ENCODE measurements at regions not wholly inside any gene's neighbourhood (a gene's known extent, or its start where the extent isn't known, plus 50 kb on each side); places are given as distances from the start of the nearest gene placed in this dataset.

DNA sequence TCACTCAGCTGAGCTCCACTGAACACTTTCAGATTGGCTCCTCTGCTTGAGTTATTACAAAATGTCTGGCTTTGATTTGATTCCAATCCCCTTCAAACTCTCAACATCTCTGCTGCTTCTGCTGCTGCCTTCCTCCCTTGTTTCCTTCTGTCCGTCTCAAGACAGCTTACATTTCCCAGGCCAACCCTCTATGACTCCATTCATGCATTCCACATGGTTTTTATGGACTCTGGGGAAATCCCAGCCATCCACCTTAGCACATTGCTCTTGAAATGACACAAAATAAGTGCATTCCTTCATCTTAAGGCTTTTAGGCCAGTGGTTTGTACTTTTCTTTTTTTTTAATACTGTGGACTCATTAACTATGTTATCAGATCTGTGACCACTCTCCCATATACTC lies 68.5 kb upstream of the TMEM164 start:
- no peak for DNase-seq

DNA sequence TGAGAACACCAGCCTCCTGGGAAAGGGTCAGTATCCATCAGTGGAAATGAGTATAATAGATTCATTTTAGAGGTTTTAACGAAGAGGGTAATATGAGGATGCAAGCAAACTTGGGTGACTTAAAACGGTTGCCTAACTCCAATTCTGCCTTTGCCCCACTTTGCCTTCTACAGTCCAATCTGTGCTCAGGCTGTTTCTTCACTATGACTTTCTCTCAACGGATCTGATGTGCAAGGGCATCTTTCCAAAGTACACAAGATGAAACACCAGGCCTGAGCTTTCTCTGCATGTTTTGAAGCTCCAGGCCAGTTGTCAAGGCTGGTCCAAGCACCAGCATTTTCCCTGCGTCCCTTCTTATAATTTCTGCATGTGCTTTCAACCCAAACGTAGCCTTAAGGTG lies 68.0 kb upstream of the TMEM164 start:
- no peak for DNase-seq

DNA sequence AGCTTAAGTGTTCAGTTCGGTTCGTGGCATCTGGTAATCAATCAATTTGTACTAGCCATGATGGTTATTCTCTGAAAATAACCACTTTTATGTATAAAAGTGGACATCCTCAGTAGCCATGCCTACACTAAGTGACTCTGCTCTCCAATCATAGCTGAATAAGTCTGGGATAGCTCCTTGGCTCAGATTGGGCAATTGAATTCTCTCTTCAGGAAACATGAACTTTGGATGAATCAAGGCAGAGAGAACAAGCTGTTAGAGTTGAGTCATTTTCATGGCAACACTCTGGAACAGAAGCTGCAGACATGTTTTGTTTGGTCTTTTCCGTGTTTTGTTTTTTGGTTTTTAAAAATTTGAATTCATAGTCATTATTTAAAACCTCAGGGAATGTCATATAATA lies 66.8 kb upstream of the TMEM164 start:
- no peak for DNase-seq

DNA sequence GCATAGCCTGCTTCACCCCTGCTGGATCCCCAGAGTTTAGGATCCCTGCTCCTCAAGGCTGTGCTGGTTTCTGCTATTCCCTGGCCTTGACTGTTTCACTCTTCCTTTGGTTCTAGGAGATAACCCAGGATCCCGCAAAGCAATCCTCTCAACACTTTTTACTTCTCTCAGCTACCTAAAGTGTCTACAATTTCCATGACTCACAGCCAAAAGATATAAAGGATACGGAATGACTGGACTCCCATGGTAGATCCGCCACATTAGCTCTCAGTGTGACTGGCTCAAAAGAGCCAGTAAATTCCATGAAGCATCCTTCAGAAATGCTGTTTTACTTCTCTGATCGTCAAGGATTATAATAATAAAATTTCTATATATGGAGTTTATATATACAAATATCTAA lies 66.3 kb upstream of the TMEM164 start:
- DNase-seq = no peak

DNA sequence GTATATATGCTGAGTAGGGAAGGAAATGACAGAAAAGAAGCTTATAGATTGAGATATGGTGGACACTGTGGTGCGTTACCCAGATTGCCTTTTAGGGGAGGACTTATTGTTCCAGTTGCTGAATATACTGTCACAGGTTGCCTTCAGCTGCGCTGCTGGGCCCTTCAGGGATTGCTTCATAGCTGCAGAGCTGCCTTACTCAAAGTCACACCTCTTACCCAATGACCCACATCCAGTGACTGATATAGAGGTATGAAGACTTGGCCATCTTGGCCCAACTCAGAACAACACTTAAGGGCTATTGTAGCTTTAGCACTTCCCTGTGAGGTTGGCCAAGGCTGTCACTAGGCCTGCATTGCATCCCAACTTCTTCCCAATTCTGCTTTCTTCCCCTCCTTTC lies 63.4 kb upstream of the TMEM164 start:
- no peak for DNase-seq

DNA sequence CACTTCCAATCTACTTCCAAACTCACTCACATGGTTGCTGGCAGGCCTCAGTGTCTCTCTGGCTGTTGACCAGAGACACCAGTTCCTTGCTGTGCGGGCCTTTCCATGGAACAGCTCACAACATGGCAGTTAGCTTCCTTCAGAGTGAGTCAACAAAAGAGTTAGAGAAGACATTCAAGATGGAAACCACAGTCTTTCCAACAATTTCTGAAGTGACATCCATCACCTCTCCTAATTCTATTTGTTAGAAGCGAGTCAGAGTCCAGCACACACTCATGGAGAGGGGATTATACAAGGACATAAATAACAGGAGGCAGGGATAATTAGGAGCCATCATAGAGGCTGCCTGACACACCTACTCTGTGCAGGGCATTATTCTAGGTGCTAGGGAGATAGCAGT lies 62.5 kb upstream of the TMEM164 start:
- DNase-seq = no peak

DNA sequence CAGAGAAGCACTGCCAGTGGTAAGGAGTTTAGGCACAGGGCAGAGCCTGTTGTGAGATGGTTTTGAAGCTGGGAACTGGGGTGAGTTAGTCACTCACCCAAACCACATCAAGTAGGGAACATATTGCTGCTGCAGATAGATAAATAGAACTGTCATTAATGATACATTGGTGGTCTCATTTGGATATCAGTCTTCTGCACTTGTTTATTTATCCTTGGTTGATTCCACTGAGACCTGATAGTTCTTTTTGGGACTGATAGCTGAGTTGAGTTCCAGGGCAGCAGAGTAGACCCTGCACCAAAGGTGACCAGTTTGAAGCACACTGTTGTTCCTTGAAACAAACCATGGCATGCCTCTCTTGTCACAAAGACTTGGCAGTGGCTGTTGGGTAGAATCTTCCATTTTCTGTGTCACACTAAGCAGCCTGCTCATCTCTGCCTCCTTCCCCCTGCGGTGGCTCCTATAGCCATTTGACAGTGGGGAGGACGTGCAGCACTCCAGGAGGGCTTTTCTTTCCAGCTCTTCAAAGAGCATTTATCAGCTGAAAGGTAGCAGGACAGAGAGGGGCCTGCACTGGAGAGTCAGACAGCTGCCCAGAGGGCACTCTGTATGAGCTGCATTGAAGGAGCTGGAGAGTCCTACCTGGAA lies 59.7 kb upstream of the TMEM164 start:
- no peak for DNase-seq

DNA sequence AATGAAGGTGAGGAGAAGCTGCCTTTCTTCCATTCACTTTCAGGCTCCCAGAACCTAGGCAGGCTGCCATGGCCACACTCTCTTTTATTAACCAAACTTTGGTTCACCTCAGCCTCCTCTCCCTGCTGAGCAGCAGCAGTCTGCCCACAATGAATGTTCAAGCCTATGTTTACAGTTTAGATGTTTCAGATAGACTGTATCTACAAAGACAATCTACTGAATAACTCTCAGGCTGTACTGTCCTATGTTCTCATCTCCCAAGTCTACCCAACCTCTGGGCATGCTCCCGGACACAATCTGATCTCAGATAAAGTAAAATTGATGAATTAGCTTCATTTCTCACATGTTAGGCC lies 59.2 kb upstream of the TMEM164 start:
- DNase-seq = no peak

DNA sequence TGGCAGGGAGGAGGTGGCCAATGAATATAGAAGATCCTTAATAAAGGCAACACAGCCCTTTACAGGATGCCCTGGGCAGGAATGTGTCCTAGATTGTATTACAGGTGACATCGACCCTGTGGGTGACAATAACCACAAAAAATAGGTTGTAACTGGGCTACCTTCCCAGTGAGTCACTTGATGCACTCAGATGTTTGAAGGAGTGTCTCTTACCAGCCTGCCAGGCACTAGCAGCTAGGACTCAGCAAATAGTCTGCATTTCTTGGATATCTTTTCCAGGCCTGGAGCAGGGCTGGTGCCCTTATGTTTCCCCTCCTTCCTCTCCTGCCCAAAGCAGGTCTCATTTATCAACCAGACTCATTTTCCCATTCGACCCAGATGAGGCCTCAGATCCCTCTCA lies 50.9 kb upstream of the TMEM164 start:
- DNase-seq = no peak

DNA sequence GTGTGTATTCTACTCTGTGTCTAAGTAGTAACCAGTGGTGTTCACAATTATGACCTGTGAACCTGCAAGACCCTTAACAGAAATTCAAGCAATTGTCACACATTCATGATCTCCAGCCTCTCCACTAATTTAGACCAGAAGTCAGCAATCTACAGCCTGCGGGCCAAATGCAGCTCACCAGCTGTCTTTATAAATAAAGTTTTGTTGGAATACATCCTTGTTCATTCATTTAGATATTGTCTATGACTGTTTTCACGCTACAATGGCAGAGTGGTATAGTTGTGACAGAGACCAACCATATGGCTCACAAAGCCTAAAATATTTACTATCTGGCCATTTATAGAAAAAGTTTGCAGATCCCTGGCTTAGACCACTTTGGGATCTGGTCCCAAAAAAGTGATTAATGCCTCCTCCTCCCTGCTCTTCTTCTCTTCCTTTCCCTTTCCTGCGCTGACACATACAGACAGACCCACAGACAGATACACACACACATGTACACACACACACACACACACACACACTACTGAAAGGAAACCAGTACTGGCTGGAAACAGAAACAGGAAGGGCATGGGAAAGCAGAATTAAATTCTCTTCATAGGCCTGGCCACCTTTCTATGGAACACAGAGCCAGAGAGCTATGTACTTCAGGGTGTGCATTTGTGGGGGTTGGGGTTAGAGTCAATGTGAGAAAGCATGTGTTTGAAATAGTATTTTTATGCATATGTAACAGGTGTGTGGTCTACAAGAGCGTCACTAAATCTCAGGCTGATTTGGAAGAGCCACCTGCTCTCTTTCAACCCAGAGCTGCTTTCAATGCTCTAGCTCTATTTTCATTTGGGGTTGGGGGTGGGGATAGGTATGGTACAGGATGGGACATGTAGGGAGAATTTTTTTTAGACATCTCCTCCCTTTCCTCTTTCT lies 49.7 kb upstream of the TMEM164 start:
- DNase-seq = no peak
